GM12878 (cell line): ENCODE measurements at regions not wholly inside any gene's neighbourhood (a gene's known extent, or its start where the extent isn't known, plus 50 kb on each side); places are given as distances from the start of the nearest gene placed in this dataset.

ENCODE experiments used
- ATAC-seq: fragments of 200-7000 bp; cut with Tn5 transposase; 3 replicates; pipeline ENCODE4 v1.9.1; 2020; ENCODE audit warnings: mild to moderate bottlenecking, moderate library complexity
- BruUV-seq: library from RNA; stranded (reverse); fragments of 400-500 nt; replicated peaks from 2 replicates; lab custom pipeline; 2021; lab: Mats Ljungman, UMichigan
- CTCF ChIA-PET: fragments of 300-600 bp; sonication (Branson Sonifier 250); formaldehyde crosslinking; extraction: SDS; loops from one replicate; lab custom pipeline; 2021; ENCODE audit warnings: inconsistent platforms; lab: Yijun Ruan, JAX
- POLR2A ChIA-PET: fragments of 350-600 bp; formaldehyde crosslinking; extraction: SDS; loops from one replicate; lab custom pipeline; 2021; ENCODE audit warnings: inconsistent platforms; lab: Charles Lee
- RAD21 ChIA-PET: fragments of 300-600 bp; sonication (Branson Sonifier 250); formaldehyde crosslinking; loops from one replicate; lab custom pipeline; 2023; ENCODE audit warnings: antibody characterized with exemption; ENCODE audit not compliant: unreplicated experiment; lab: Charles Lee
- SMC1A ChIA-PET: fragments of 300-600 bp; sonication (Branson Sonifier 250); formaldehyde crosslinking; loops from one replicate; lab custom pipeline; 2023; ENCODE audit not compliant: unreplicated experiment, uncharacterized antibody; lab: Charles Lee
- DNase-seq: peaks from one replicate; pipeline ENCODE4 v3.0.0-alpha.2; 2011; ENCODE audit warnings: low read depth, low spot score
- FAIRE-seq: peaks from 3 replicates; lab custom pipeline; 2011; peaks lifted over from hg19 to GRCh38; lab: Jason Lieb, UNC
- H2AFZ ChIP-seq: 2 replicates; pipeline ENCODE4 v1.6.0; 2011; ENCODE audit warnings: low read depth, low read length, control low read depth; ENCODE audit not compliant: control insufficient read depth
- H3K27ac ChIP-seq: 2 replicates; pipeline ENCODE4 v1.5.1; 2011; ENCODE audit warnings: control low read depth; ENCODE audit not compliant: control insufficient read depth, insufficient read depth
- H3K27me3 ChIP-seq, 2 experiments: replicated peaks in 1 of 2; 2 replicates each; pipeline versions ENCODE4 v1.6.0 to v1.6.1; 2011; ENCODE audit warnings: low read length in 1 of 2; ENCODE audit not compliant: control insufficient read depth in 2 of 2, insufficient read depth in 2 of 2
- H3K36me3 ChIP-seq, 2 experiments: 2 replicates each; pipeline ENCODE4 v1.5.1; 2011; ENCODE audit warnings: low read length in 1 of 2; ENCODE audit not compliant: control insufficient read depth in 2 of 2, insufficient read depth in 2 of 2
- H3K4me1 ChIP-seq: 2 replicates; pipeline ENCODE4 v1.6.1; 2011; ENCODE audit warnings: mild to moderate bottlenecking, low read length, moderate library complexity, mixed read lengths; ENCODE audit not compliant: control insufficient read depth, insufficient read depth
- H3K4me2 ChIP-seq: 2 replicates; pipeline ENCODE4 v1.6.0; 2011; ENCODE audit warnings: control low read depth; ENCODE audit not compliant: control insufficient read depth, insufficient read depth
- H3K4me3 ChIP-seq: fragments of 200-600 bp; sonication (generic); 2 replicates; pipeline ENCODE4 v1.5.1; 2016
- H3K79me2 ChIP-seq: 2 replicates; pipeline ENCODE4 v1.6.0; 2011; ENCODE audit warnings: low read length; ENCODE audit not compliant: control insufficient read depth, insufficient read depth
- H3K9ac ChIP-seq: 2 replicates; pipeline ENCODE4 v1.8.0; 2011; ENCODE audit warnings: low read length, control low read depth, mixed read lengths; ENCODE audit not compliant: control insufficient read depth, insufficient read depth
- H3K9me3 ChIP-seq: replicated peaks from 3 replicates; pipeline ENCODE4 v1.5.1; 2011; ENCODE audit warnings: mild to moderate bottlenecking, low read length; ENCODE audit not compliant: control insufficient read depth, insufficient read depth
- H4K20me1 ChIP-seq: 2 replicates; pipeline ENCODE4 v1.6.0; 2011; ENCODE audit not compliant: control insufficient read depth, insufficient read depth
- CREM ChIP-seq: IDR thresholded peaks from 2 replicates; pipeline ENCODE4 v1.6.1; 2014; ENCODE audit warnings: antibody characterized with exemption, low read depth
- NR2C1 ChIP-seq: fragments of 450-650 bp; IDR thresholded peaks from 2 replicates; pipeline ENCODE4 v1.6.1; 2017; ENCODE audit warnings: antibody characterized with exemption, mild to moderate bottlenecking, moderate library complexity
- ZBED1 ChIP-seq: IDR thresholded peaks from 2 replicates; pipeline ENCODE4 v1.6.1; 2016; ENCODE audit warnings: borderline replicate concordance
- WGBS: methylation state at CpG from one replicate; pipeline ENCODE4 v1.1.6; 2016; ENCODE audit warnings: low lambda C conversion rate; ENCODE audit not compliant: insufficient replicate concordance, insufficient coverage; ENCODE audit errors: missing lambda C conversion rate; 5-methylcytosine and 5-hydroxymethylcytosine counted together
- in situ Hi-C: fragments of 300-500 bp; cut with MboI; formaldehyde crosslinking; loops from 9 replicates; pipeline ENCODE4 v1.14.3; 2018; ENCODE audit warnings: mixed read lengths
- intact Hi-C: fragments of 100-400 bp; cut with micrococcal nuclease; formaldehyde crosslinking; loops from one replicate; pipeline ENCODE4 v1.14.2; 2022; ENCODE audit not compliant: unreplicated experiment
- TF ChIP-seq, protein P1 (sequence below): fragments of 450-650 bp; IDR thresholded peaks from 2 replicates; pipeline ENCODE4 v1.6.1; 2014; ENCODE audit warnings: mild to moderate bottlenecking
- TF ChIP-seq, protein P2 (sequence below): fragments of 450-650 bp; formaldehyde crosslinking; IDR thresholded peaks from 2 replicates; pipeline ENCODE4 v1.4.0; 2022; ENCODE audit warnings: mild to moderate bottlenecking, moderate library complexity
- TF ChIP-seq, protein P3 (sequence below): IDR thresholded peaks from 2 replicates; pipeline ENCODE4 v1.6.1; 2012; ENCODE audit warnings: mild to moderate bottlenecking, low read depth, low read length

DNA sequence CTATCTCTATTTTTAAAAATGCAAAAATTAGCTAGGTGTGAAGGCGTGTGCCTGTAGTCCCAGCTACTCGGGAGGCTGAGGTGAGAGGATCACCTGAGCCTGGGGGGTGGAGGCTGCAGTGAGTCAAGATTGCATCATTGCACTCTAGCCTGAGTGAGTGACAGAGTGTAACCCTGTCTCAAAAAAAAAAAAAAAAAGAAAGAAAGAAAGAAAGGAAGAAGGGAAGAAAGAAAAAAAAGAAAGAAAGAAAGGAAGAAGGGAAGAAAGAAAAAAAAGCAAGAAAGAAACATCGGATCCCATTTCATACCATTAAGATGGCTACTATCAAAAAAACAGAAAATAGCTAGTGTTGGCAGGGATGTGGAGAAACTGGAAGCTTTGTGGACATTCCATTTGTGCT, 136.8 kb upstream of the WNT4 start:
- SMC1A ChIA-PET, result no interaction called here
- CTCF ChIA-PET, result interaction anchor here (0.9 kb wide), 1 partner anchor 137 kb away, joined by 3 read pairs; no protein-coding TSS in a partner anchor
- Histone ChIP-seq H2AFZ (no peak overlapping the region), H3K4me1 (no peaks in the 10 kb centered on the region), H4K20me1 (no peaks in the 10 kb centered on the region; the same call in 1 of the 2 replicates), H3K27ac (no peak overlapping the region), H3K79me2 (no peaks in the 10 kb centered on the region), H3K9ac (no peak overlapping the region), H3K9me3 (no peaks in the 10 kb centered on the region; the same call in 2 of the 3 replicates), H3K27me3 (no peaks in the 10 kb centered on the region; a peak in 3 of 4 replicates), H3K4me2 (no peak overlapping the region), H3K36me3 (no peaks in the 10 kb centered on the region), H3K4me3 (no peak overlapping the region)
- WGBS, result 37% methylated on average over 3 of the region's 3 CpGs
- ATAC-seq (no peak), FAIRE-seq (no peak), DNase-seq (no peak)
- RAD21 ChIA-PET, result interaction anchor here (0.7 kb wide), 1 partner anchor 168 kb away, joined by 3 read pairs; no protein-coding TSS in a partner anchor
- TF ChIP-seq, protein P1, sequence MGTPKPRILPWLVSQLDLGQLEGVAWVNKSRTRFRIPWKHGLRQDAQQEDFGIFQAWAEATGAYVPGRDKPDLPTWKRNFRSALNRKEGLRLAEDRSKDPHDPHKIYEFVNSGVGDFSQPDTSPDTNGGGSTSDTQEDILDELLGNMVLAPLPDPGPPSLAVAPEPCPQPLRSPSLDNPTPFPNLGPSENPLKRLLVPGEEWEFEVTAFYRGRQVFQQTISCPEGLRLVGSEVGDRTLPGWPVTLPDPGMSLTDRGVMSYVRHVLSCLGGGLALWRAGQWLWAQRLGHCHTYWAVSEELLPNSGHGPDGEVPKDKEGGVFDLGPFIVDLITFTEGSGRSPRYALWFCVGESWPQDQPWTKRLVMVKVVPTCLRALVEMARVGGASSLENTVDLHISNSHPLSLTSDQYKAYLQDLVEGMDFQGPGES, result no peak
- TF ChIP-seq ZBED1 (no peak), NR2C1 (no peak), CREM (no peak)
- TF ChIP-seq, protein P2, sequence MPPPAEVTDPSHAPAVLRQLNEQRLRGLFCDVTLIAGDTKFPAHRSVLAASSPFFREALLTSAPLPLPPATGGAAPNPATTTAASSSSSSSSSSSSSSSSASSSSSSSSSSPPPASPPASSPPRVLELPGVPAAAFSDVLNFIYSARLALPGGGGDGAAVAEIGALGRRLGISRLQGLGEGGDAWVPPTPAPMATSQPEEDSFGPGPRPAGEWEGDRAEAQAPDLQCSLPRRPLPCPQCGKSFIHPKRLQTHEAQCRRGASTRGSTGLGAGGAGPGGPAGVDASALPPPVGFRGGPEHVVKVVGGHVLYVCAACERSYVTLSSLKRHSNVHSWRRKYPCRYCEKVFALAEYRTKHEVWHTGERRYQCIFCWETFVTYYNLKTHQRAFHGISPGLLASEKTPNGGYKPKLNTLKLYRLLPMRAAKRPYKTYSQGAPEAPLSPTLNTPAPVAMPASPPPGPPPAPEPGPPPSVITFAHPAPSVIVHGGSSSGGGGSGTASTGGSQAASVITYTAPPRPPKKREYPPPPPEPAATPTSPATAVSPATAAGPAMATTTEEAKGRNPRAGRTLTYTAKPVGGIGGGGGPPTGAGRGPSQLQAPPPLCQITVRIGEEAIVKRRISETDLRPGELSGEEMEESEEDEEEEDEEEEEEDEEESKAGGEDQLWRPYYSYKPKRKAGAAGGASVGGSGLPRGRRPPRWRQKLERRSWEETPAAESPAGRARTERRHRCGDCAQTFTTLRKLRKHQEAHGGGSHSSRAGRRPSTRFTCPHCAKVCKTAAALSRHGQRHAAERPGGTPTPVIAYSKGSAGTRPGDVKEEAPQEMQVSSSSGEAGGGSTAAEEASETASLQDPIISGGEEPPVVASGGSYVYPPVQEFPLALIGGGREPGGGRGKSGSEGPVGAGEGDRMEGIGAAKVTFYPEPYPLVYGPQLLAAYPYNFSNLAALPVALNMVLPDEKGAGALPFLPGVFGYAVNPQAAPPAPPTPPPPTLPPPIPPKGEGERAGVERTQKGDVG (CRISPR knock-in tag), result no peak
- TF ChIP-seq, protein P3, sequence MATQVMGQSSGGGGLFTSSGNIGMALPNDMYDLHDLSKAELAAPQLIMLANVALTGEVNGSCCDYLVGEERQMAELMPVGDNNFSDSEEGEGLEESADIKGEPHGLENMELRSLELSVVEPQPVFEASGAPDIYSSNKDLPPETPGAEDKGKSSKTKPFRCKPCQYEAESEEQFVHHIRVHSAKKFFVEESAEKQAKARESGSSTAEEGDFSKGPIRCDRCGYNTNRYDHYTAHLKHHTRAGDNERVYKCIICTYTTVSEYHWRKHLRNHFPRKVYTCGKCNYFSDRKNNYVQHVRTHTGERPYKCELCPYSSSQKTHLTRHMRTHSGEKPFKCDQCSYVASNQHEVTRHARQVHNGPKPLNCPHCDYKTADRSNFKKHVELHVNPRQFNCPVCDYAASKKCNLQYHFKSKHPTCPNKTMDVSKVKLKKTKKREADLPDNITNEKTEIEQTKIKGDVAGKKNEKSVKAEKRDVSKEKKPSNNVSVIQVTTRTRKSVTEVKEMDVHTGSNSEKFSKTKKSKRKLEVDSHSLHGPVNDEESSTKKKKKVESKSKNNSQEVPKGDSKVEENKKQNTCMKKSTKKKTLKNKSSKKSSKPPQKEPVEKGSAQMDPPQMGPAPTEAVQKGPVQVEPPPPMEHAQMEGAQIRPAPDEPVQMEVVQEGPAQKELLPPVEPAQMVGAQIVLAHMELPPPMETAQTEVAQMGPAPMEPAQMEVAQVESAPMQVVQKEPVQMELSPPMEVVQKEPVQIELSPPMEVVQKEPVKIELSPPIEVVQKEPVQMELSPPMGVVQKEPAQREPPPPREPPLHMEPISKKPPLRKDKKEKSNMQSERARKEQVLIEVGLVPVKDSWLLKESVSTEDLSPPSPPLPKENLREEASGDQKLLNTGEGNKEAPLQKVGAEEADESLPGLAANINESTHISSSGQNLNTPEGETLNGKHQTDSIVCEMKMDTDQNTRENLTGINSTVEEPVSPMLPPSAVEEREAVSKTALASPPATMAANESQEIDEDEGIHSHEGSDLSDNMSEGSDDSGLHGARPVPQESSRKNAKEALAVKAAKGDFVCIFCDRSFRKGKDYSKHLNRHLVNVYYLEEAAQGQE, result no peak
- in situ Hi-C loops (loop anchor here (5.0 kb wide), 1 partner anchor 147 kb away; no protein-coding TSS in a partner anchor), intact Hi-C loops (no loop called here)
- BruUV-seq, result no TSS peak
- POLR2A ChIA-PET, result interaction anchor here (0.7 kb wide), 1 partner anchor 709 kb away, joined by 4 read pairs; no protein-coding TSS in a partner anchor
